ENCODE measurements at regions not wholly inside any gene's neighbourhood (a gene's known extent, or its start where the extent isn't known, plus 50 kb on each side); places are given as distances from the start of the nearest gene placed in this dataset.
"Not testable (repeated sequence)": the region's sequence is repeated elsewhere in the genome, so short reads cannot be mapped to it uniquely, and the experiment has no call there.

DNA sequence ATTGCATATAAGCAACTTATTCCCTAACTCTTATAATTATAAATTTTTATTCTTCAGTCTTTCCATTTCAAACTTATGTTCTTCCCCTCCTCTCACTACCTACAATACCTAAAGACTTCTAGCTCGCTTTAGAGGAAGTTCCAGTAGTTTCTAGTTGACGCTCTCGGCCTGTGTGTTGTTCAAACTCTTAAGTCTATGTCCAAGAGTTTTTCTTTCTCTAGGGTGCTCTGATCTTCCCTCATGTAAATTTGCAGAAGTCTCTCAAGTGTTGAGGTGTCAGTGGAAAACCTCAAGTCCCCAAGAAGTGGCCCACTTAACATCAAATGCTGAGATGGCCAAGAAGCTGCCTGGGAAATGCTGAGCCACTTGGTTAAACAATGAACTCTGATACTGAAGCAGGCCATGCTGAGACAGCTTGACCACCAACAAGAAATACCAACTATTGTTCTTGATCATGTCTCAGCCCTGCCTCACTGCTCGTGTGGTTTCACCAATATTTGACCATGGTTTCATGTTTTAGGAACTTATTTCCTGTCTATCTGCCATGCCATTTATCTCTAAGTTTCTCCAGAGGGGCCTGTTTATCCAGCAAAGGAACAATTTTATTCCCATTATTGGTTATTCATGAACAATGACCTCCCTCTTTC, 100.9 kb upstream of the TCF21 start:
- POLR2A ChIA-PET = no interaction called here
- CTCF ChIA-PET = interaction anchor here (1.3 to 1.4 kb wide), 2 partner anchors 9 to 50 kb away, joined by 3 read pairs; no protein-coding TSS in a partner anchor

DNA sequence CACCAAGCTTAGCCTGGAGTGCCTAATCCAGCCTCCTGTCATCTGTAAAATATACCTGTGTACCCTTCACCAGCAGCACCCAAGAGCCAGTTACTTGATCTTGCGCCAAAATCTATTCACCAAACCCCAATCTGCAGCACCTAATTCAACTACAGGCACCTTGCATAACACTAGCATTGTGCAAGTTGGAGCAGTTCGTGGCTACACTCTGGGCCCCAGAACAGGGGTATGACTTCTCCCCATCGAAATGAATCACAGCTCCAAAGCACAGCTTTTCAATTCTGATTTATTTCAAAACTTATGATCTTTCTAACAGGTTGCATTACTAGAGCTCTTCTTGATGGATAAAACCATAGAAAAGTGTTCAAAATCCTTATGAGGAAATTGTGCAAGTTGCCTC, 100.4 kb upstream of the TCF21 start:
- DNase-seq (ENCODE audit: low read depth in 1 of 2, low spot score in 1 of 2) (no peak), ATAC-seq (no peak), FAIRE-seq (no peak)
- no peak overlapping the region for H3K4me3 ChIP-seq
- CTCF ChIA-PET = interaction anchor here (0.9 to 1.4 kb wide), 3 partner anchors 8 to 135 kb away, joined by 3 read pairs; no protein-coding TSS in a partner anchor
- no peaks in the 10 kb centered on the region for H3K4me1 ChIP-seq
- TF ChIP-seq, protein P1, sequence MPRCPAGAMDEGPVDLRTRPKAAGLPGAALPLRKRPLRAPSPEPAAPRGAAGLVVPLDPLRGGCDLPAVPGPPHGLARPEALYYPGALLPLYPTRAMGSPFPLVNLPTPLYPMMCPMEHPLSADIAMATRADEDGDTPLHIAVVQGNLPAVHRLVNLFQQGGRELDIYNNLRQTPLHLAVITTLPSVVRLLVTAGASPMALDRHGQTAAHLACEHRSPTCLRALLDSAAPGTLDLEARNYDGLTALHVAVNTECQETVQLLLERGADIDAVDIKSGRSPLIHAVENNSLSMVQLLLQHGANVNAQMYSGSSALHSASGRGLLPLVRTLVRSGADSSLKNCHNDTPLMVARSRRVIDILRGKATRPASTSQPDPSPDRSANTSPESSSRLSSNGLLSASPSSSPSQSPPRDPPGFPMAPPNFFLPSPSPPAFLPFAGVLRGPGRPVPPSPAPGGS (IDR thresholded peaks at IDR 0.05) = no peak
- TF ChIP-seq HOXB5 (CRISPR knock-in tag; IDR thresholded peaks at IDR 0.05) (no peak), HOXB13 (CRISPR knock-in tag; IDR thresholded peaks at IDR 0.05; ENCODE audit: low read depth) (no peak), FOSB (CRISPR knock-in tag; IDR thresholded peaks at IDR 0.05) (no peak), RNF2 (IDR thresholded peaks at IDR 0.05; ENCODE audit: borderline replicate concordance, low read depth) (no peak), RFX5 (IDR thresholded peaks at IDR 0.05) (no peak), HOXA7 (CRISPR knock-in tag; IDR thresholded peaks at IDR 0.05) (no peak), FOSL2 (IDR thresholded peaks at IDR 0.05) (no peak), FOSL2 (CRISPR knock-in tag; IDR thresholded peaks at IDR 0.05) (no peak), KDM1A (IDR thresholded peaks at IDR 0.05; ENCODE audit: low read depth) (no peak), CHD4 (IDR thresholded peaks at IDR 0.05; ENCODE audit: borderline replicate concordance) (no peak), ESRRA (IDR thresholded peaks at IDR 0.05; ENCODE audit: borderline replicate concordance, low read length) (no peak), PHF8 (IDR thresholded peaks at IDR 0.05; ENCODE audit: borderline replicate concordance, low read depth) (no peak), TP53 (CRISPR knock-in tag; IDR thresholded peaks at IDR 0.05) (no peak), NFE2L2 (conservative IDR thresholded peaks at IDR 0.05; ENCODE audit: low read length) (no peak), SREBF2 (IDR thresholded peaks at IDR 0.05) (no peak)
- TF ChIP-seq, protein P2, sequence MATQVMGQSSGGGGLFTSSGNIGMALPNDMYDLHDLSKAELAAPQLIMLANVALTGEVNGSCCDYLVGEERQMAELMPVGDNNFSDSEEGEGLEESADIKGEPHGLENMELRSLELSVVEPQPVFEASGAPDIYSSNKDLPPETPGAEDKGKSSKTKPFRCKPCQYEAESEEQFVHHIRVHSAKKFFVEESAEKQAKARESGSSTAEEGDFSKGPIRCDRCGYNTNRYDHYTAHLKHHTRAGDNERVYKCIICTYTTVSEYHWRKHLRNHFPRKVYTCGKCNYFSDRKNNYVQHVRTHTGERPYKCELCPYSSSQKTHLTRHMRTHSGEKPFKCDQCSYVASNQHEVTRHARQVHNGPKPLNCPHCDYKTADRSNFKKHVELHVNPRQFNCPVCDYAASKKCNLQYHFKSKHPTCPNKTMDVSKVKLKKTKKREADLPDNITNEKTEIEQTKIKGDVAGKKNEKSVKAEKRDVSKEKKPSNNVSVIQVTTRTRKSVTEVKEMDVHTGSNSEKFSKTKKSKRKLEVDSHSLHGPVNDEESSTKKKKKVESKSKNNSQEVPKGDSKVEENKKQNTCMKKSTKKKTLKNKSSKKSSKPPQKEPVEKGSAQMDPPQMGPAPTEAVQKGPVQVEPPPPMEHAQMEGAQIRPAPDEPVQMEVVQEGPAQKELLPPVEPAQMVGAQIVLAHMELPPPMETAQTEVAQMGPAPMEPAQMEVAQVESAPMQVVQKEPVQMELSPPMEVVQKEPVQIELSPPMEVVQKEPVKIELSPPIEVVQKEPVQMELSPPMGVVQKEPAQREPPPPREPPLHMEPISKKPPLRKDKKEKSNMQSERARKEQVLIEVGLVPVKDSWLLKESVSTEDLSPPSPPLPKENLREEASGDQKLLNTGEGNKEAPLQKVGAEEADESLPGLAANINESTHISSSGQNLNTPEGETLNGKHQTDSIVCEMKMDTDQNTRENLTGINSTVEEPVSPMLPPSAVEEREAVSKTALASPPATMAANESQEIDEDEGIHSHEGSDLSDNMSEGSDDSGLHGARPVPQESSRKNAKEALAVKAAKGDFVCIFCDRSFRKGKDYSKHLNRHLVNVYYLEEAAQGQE (IDR thresholded peaks at IDR 0.05) = no peak
- TF ChIP-seq, protein P3, sequence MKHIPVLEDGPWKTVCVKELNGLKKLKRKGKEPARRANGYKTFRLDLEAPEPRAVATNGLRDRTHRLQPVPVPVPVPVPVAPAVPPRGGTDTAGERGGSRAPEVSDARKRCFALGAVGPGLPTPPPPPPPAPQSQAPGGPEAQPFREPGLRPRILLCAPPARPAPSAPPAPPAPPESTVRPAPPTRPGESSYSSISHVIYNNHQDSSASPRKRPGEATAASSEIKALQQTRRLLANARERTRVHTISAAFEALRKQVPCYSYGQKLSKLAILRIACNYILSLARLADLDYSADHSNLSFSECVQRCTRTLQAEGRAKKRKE (CRISPR knock-in tag; IDR thresholded peaks at IDR 0.05; ENCODE audit: low read depth) = no peak
- TF ChIP-seq, protein P4, sequence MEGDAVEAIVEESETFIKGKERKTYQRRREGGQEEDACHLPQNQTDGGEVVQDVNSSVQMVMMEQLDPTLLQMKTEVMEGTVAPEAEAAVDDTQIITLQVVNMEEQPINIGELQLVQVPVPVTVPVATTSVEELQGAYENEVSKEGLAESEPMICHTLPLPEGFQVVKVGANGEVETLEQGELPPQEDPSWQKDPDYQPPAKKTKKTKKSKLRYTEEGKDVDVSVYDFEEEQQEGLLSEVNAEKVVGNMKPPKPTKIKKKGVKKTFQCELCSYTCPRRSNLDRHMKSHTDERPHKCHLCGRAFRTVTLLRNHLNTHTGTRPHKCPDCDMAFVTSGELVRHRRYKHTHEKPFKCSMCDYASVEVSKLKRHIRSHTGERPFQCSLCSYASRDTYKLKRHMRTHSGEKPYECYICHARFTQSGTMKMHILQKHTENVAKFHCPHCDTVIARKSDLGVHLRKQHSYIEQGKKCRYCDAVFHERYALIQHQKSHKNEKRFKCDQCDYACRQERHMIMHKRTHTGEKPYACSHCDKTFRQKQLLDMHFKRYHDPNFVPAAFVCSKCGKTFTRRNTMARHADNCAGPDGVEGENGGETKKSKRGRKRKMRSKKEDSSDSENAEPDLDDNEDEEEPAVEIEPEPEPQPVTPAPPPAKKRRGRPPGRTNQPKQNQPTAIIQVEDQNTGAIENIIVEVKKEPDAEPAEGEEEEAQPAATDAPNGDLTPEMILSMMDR (IDR thresholded peaks at IDR 0.05) = no peak
- WGBS (ENCODE audit: missing lambda C conversion rate) = 77% methylated on average over 2 of the region's 3 CpGs
- no peak overlapping the region for H3K27ac ChIP-seq
- H3K4me2 ChIP-seq = no peak overlapping the region
- POLR2A ChIA-PET = no interaction called here
- H3K9me3 ChIP-seq = peaks cover 2% of the 10 kb centered on the region; the same call in 1 of the 3 replicates

More for the DNA sequence above, 100.9 kb upstream of the TCF21 start:
- no peak for DNase-seq (ENCODE audit: low read depth in 1 of 2, low spot score in 1 of 2)
- Histone ChIP-seq H3K27ac (no peak overlapping the region), H3K4me1 (no peaks in the 10 kb centered on the region), H3K4me2 (no peak overlapping the region), H3K4me3 (no peak overlapping the region), H3K9me3 (no peaks in the 10 kb centered on the region)
- ATAC-seq = no peak
- no peak for TF ChIP-seq CBX8 (IDR thresholded peaks at IDR 0.05)
- TF ChIP-seq, protein P5, sequence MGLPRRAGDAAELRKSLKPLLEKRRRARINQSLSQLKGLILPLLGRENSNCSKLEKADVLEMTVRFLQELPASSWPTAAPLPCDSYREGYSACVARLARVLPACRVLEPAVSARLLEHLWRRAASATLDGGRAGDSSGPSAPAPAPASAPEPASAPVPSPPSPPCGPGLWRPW (IDR thresholded peaks at IDR 0.05) = no peak
- TF ChIP-seq ZNF302 (CRISPR knock-in tag; IDR thresholded peaks at IDR 0.05) = no peak
- no peak for TF ChIP-seq PHF8 (IDR thresholded peaks at IDR 0.05; ENCODE audit: borderline replicate concordance, low read depth)
- FAIRE-seq = no peak
- WGBS (ENCODE audit: missing lambda C conversion rate) = 89% methylated on average over 4 of the region's 4 CpGs

DNA sequence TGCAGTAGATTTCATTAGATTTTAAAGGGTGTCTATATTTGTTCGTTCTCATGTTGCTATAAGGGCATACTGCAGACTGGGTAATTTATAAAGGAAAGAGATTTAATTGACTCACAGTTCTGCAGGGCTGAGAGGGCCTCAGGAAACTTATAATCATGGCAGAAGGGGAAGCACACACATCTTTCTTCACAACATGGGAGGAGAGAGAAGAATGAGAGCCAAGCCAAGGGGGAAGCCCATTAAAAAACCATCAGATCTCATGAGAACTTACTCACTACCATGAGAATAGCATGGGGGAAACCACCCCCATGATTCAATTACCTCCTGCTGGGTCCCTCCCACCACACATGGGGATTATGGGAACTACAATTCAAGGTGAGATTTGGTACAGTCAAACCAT, 99.5 kb upstream of the TCF21 start:
- H3K9me3 ChIP-seq; H3K27ac ChIP-seq; H3K4me3 ChIP-seq; DNase-seq (ENCODE audit: low read depth in 1 of 2, low spot score in 1 of 2); H3K4me1 ChIP-seq; POLR2A ChIA-PET; FAIRE-seq; ATAC-seq; H3K4me2 ChIP-seq: not testable (repeated sequence)
- CTCF ChIA-PET = interaction anchor here (0.9 kb wide), 1 partner anchor 134 kb away, joined by 3 read pairs; no protein-coding TSS in a partner anchor
- 100% methylated on average over 1 of the region's 1 CpG for WGBS (ENCODE audit: missing lambda C conversion rate)

DNA sequence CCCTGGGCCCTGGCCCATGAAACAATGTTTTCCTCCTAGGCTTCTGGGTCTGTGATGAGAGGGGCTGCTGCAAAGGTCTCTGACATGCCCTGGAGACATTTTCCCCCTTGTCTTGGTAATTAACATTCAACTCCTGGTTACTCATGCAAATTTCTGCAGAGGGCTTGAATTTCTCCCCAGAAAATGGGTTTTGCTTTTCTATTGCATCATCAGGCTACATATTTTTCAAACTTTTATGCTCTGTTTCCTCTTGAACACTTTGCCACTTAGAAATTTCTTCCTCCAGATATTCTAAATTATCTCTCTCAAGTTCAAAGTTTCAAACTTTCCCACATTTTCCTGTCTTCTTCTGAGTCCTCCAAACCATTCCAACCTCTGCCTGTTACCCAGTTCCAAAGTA, 98.2 kb upstream of the TCF21 start:
- ATAC-seq; H3K4me1 ChIP-seq; H3K9me3 ChIP-seq; H3K27ac ChIP-seq; FAIRE-seq; CTCF ChIA-PET; DNase-seq (ENCODE audit: low read depth in 1 of 2, low spot score in 1 of 2); POLR2A ChIA-PET; H3K4me2 ChIP-seq; H3K4me3 ChIP-seq: not testable (repeated sequence)

Measured in A549 (cell line).